ENCODE measurements at regions not wholly inside any gene's neighbourhood (a gene's known extent, or its start where the extent isn't known, plus 50 kb on each side); places are given as distances from the start of the nearest gene placed in this dataset.

GRCh38 chr18:56453631-56454030 is 184.8 kb downstream of the TXNL1 start:
- intact Hi-C loops (cut with DNase I): no loop called here
- no peak for TF ChIP-seq CTCF (IDR thresholded peaks at IDR 0.05)
- H3K27me3 ChIP-seq: no peaks in the 10 kb centered on the region
- DNase-seq: no peak
- H3K4me1 ChIP-seq: peaks cover 0 to under 1% of the 10 kb centered on the region in 2 donors
- no peaks in the 10 kb centered on the region for H3K9me3 ChIP-seq
- no peaks in the 10 kb centered on the region for H3K36me3 ChIP-seq
- no peak overlapping the region for H3K4me3 ChIP-seq
- no peak for ATAC-seq
- no peak overlapping the region for H3K27ac ChIP-seq

- peaks cover 0 to 7% of the 10 kb centered on the region in 2 donors for H3K4me1 ChIP-seq
- H3K27me3 ChIP-seq: no peaks in the 10 kb centered on the region
- H3K4me3 ChIP-seq: no peak overlapping the region
- no peaks in the 10 kb centered on the region for H3K9me3 ChIP-seq
- intact Hi-C loops (cut with DNase I): no loop called here
- no peak for ATAC-seq
- no peak overlapping the region for H3K27ac ChIP-seq
- no peak for DNase-seq
- H3K36me3 ChIP-seq: no peaks in the 10 kb centered on the region
- TF ChIP-seq CTCF (IDR thresholded peaks at IDR 0.05): no peak
Observed at GRCh38 chr18:56451188-56451587, 187.2 kb downstream of the TXNL1 start.

- no peak for DNase-seq
- ATAC-seq: no peak
- H3K27ac ChIP-seq: no peak overlapping the region
- H3K9me3 ChIP-seq: no peaks in the 10 kb centered on the region
- H3K36me3 ChIP-seq: no peaks in the 10 kb centered on the region
- H3K4me1 ChIP-seq: peaks cover 0 to 23% of the 10 kb centered on the region in 2 donors
- no peak for TF ChIP-seq CTCF (IDR thresholded peaks at IDR 0.05)
- intact Hi-C loops (cut with DNase I): no loop called here
- H3K4me3 ChIP-seq: no peak overlapping the region
- H3K27me3 ChIP-seq: no peaks in the 10 kb centered on the region
Observed at GRCh38 chr18:56448751-56449150, 189.6 kb downstream of the TXNL1 start.

GRCh38 chr18:56445422-56445821 is 193.0 kb downstream of the TXNL1 start:
- H3K36me3 ChIP-seq: no peaks in the 10 kb centered on the region
- ATAC-seq (peak; percentile 70), DNase-seq (no peak)
- intact Hi-C loops (cut with DNase I): no loop called here
- H3K27ac ChIP-seq: no peak overlapping the region
- no peak overlapping the region for H3K4me3 ChIP-seq
- peaks cover 0 to 31% of the 10 kb centered on the region in 2 donors for H3K4me1 ChIP-seq
- no peaks in the 10 kb centered on the region for H3K27me3 ChIP-seq
- no peak for TF ChIP-seq CTCF (IDR thresholded peaks at IDR 0.05)
- no peaks in the 10 kb centered on the region for H3K9me3 ChIP-seq

DNA sequence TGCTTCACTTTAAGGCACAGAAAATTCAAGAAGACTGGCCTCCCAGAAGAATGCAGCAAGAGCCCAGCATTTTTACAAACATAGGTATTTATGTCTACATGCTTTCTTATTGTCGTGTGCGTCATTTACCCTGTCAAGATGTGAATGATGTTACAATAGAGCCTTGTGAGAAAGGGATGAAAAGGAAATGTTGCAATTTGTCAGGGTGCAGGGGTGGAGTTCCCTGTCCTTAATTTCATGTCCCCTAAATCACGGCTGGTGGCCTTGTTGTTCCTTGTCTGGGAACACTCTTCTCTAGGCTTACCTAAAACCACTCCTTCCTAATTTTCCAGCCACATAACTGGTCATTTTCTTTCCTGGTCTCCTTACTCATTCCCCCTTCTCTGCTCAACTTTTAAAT is 194.2 kb downstream of the TXNL1 start:
- H3K4me3 ChIP-seq: no peak overlapping the region
- no peak for TF ChIP-seq CTCF (IDR thresholded peaks at IDR 0.05)
- peak overlapping the region in 1 of 2 donors; percentile 47 for H3K27ac ChIP-seq
- ATAC-seq (peak; percentile 24), DNase-seq (no peak)
- H3K27me3 ChIP-seq: no peaks in the 10 kb centered on the region
- intact Hi-C loops (cut with DNase I): no loop called here
- no peaks in the 10 kb centered on the region for H3K36me3 ChIP-seq
- H3K9me3 ChIP-seq: no peaks in the 10 kb centered on the region
- peaks cover 0 to 31% of the 10 kb centered on the region in 2 donors for H3K4me1 ChIP-seq
